K562 (cell line): ENCODE measurements at regions not wholly inside any gene's neighbourhood (a gene's known extent, or its start where the extent isn't known, plus 50 kb on each side); places are given as distances from the start of the nearest gene placed in this dataset.

Experiments
- BRD9 ChIP-seq: fragments of 450-650 bp; IDR thresholded peaks from 2 replicates; pipeline ENCODE4 v1.6.1; 2018; ENCODE audit warnings: low read depth; ENCODE audit not compliant: partially characterized antibody
- CBFA2T3 ChIP-seq: fragments of 450-650 bp; IDR thresholded peaks from 2 replicates; pipeline ENCODE4 v1.6.1; 2017
- CBX8 ChIP-seq: fragments of 200-600 bp; sonication (generic); IDR thresholded peaks from 2 replicates; pipeline ENCODE4 v1.6.1; 2012; ENCODE audit warnings: borderline replicate concordance, mixed run types, low read depth, mild to moderate bottlenecking, moderate library complexity, mixed read lengths, low read length, control low read depth, inconsistent platforms; ENCODE audit not compliant: poor library complexity, severe bottlenecking; ENCODE audit errors: extremely low read depth
- CREM ChIP-seq: IDR thresholded peaks from 2 replicates; pipeline ENCODE4 v1.6.1; 2014; ENCODE audit warnings: antibody characterized with exemption, low read depth
- ESRRB ChIP-seq: fragments of 250-450 bp; sonication (Bioruptor Pico); IDR thresholded peaks from 2 replicates; pipeline ENCODE4 v1.5.0; 2020; ENCODE audit warnings: mild to moderate bottlenecking, moderate library complexity, borderline replicate concordance
- ETS1 ChIP-seq: conservative IDR thresholded peaks from 2 replicates; pipeline ENCODE4 v1.6.1; 2011; ENCODE audit warnings: low read depth, mild to moderate bottlenecking, low read length; ENCODE audit not compliant: control insufficient read depth
- FOXJ3 ChIP-seq: sonication (generic); formaldehyde crosslinking; IDR thresholded peaks from 2 replicates; pipeline ENCODE4 v1.4.0; 2020; ENCODE audit warnings: mild to moderate bottlenecking, missing genetic modification reagents
- KDM4B ChIP-seq, 2 experiments: fragments of 450-650 bp in 1 of 2; sonication (generic) in 1 of 2; IDR thresholded peaks; 2 replicates each; pipeline ENCODE4 v1.6.1; 2016 to 2017; ENCODE audit warnings: borderline replicate concordance in 2 of 2, antibody characterized with exemption in 1 of 2, low read depth in 1 of 2, mild to moderate bottlenecking in 1 of 2
- NEUROD1 ChIP-seq: fragments of 150-350 bp; IDR thresholded peaks from 2 replicates; pipeline ENCODE4 v1.6.1; 2014; ENCODE audit warnings: borderline replicate concordance, low read length, low read depth; ENCODE audit not compliant: partially characterized antibody
- PHTF2 ChIP-seq: fragments of 250-450 bp; sonication (Bioruptor Pico); IDR thresholded peaks from 2 replicates; pipeline ENCODE4 v1.5.0; 2021; ENCODE audit warnings: mild to moderate bottlenecking
- RAD21 ChIP-seq, 2 experiments: fragments of 250-450 bp in 1 of 2; fragments of 450-650 bp in 1 of 2; sonication (Bioruptor Pico) in 1 of 2; formaldehyde crosslinking in 1 of 2; IDR thresholded peaks in 1 of 2; conservative IDR thresholded peaks in 1 of 2; 2 replicates each; pipeline versions ENCODE4 v1.4.0 to v1.8.0; 2020 to 2022; ENCODE audit warnings: mild to moderate bottlenecking in 2 of 2, moderate library complexity in 1 of 2
- SIN3B ChIP-seq: fragments of 450-650 bp; IDR thresholded peaks from 2 replicates; pipeline ENCODE4 v1.6.1; 2017; ENCODE audit warnings: low read depth, mild to moderate bottlenecking, moderate library complexity
- SMAD1 ChIP-seq: fragments of 150-350 bp; IDR thresholded peaks from 2 replicates; pipeline ENCODE4 v1.6.1; 2014; ENCODE audit warnings: low read length, low read depth; ENCODE audit not compliant: partially characterized antibody
- SRF ChIP-seq, 2 experiments: fragments of 250-450, 450-650 bp in 1 of 2; sonication (Bioruptor Pico) in 1 of 2; sonication (generic) in 1 of 2; formaldehyde crosslinking; IDR thresholded peaks; 2 replicates each; pipeline versions ENCODE4 v1.5.0 to v1.5.1; 2020 to 2022; ENCODE audit warnings: mild to moderate bottlenecking in 1 of 2, missing genetic modification reagents in 1 of 2
- SRSF3 ChIP-seq: fragments of 200-400 bp; formaldehyde crosslinking; IDR thresholded peaks from 2 replicates; pipeline ENCODE4 v1.6.1; 2016; ENCODE audit warnings: mild to moderate bottlenecking, low read length, moderate library complexity; ENCODE audit not compliant: insufficient read depth
- STAT5B ChIP-seq: fragments of 250-450 bp; sonication (Bioruptor Pico); IDR thresholded peaks from 2 replicates; pipeline ENCODE4 v1.8.0; 2021; ENCODE audit warnings: mild to moderate bottlenecking, inconsistent platforms
- TOE1 ChIP-seq, 2 experiments: fragments of 450-650 bp in 1 of 2; sonication (generic) in 1 of 2; formaldehyde crosslinking in 1 of 2; IDR thresholded peaks; 2 replicates each; pipeline versions ENCODE4 v1.7.1 to v1.8.0; 2016 to 2022; ENCODE audit warnings: borderline replicate concordance in 2 of 2, mild to moderate bottlenecking in 2 of 2, antibody characterized with exemption in 1 of 2, inconsistent platforms in 1 of 2, low read depth in 1 of 2, missing genetic modification reagents in 1 of 2, moderate library complexity in 1 of 2
- WHSC1 ChIP-seq: IDR thresholded peaks from one replicate; pipeline ENCODE4 v1.6.1; 2012; ENCODE audit warnings: low read length, control low read depth, inconsistent platforms
- ZNF347 ChIP-seq: fragments of 450-650 bp; formaldehyde crosslinking; IDR thresholded peaks from 2 replicates; pipeline ENCODE4 v1.4.0; 2020; ENCODE audit warnings: low read depth, mild to moderate bottlenecking, moderate library complexity
- ZNF780A ChIP-seq: fragments of 250-450 bp; sonication (Bioruptor Pico); IDR thresholded peaks from 2 replicates; pipeline ENCODE4 v1.5.0; 2021; ENCODE audit warnings: mild to moderate bottlenecking
- TF ChIP-seq, protein P1 (sequence below): fragments of 450-650 bp; formaldehyde crosslinking; IDR thresholded peaks from 2 replicates; pipeline ENCODE4 v1.4.0; 2022; ENCODE audit warnings: mild to moderate bottlenecking, moderate library complexity
- TF ChIP-seq, protein P2 (sequence below): fragments of 250-450 bp; sonication (Bioruptor Pico); IDR thresholded peaks from 2 replicates; pipeline ENCODE4 v1.5.0; 2022; ENCODE audit warnings: mild to moderate bottlenecking

GRCh38 chr16:85554889-85555718 lies 58.0 kb upstream of the GSE1 start (continued):
- peak; percentile 70 for TF ChIP-seq BRD9
- peak; percentile 72; the same call in 1 of the 2 replicates for TF ChIP-seq CREM
- no peak; the same call in 1 of the 2 replicates for TF ChIP-seq SRSF3
- no peak for TF ChIP-seq ZNF347 (CRISPR knock-in tag)
- no peak for TF ChIP-seq SIN3B
- TF ChIP-seq RAD21 (CRISPR knock-in tag; conservative IDR thresholded peaks at IDR 0.05 in 1 of 2, IDR thresholded peaks at IDR 0.05 in 1 of 2): 0 out of 4 replicates have a peak, but pooled peaks of 1 of the 2 experiments have one; percentile 10
- no peak for TF ChIP-seq CBX8
- TF ChIP-seq ETS1: peak; percentile 23; the same call in 1 of the 2 replicates
- no peak for TF ChIP-seq WHSC1
- TF ChIP-seq SRF (CRISPR knock-in tag; IDR thresholded peaks at IDR 0.05): no peak
- TF ChIP-seq STAT5B (CRISPR knock-in tag): no peak
- peak; percentile 75 for TF ChIP-seq SMAD1
- peak; percentile 90 for TF ChIP-seq NEUROD1
- TF ChIP-seq, protein P1, sequence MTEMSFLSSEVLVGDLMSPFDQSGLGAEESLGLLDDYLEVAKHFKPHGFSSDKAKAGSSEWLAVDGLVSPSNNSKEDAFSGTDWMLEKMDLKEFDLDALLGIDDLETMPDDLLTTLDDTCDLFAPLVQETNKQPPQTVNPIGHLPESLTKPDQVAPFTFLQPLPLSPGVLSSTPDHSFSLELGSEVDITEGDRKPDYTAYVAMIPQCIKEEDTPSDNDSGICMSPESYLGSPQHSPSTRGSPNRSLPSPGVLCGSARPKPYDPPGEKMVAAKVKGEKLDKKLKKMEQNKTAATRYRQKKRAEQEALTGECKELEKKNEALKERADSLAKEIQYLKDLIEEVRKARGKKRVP (CRISPR knock-in tag): peak; percentile 57; the same call in 1 of the 2 replicates
- peak in 1 of 2 experiments; percentile 87; a peak in 2 of 4 replicates for TF ChIP-seq KDM4B (IDR thresholded peaks at IDR 0.05; ENCODE audit: borderline replicate concordance in 2 of 2, low read depth in 1 of 2)
- peak; percentile 85 for TF ChIP-seq CBFA2T3
- peak; percentile 88 for TF ChIP-seq ZNF780A (CRISPR knock-in tag)
- peak; percentile 80 for TF ChIP-seq TOE1 (IDR thresholded peaks at IDR 0.05; ENCODE audit: borderline replicate concordance)
- TF ChIP-seq TOE1 (CRISPR knock-in tag; IDR thresholded peaks at IDR 0.05; ENCODE audit: borderline replicate concordance, low read depth): no peak
- TF ChIP-seq, protein P2, sequence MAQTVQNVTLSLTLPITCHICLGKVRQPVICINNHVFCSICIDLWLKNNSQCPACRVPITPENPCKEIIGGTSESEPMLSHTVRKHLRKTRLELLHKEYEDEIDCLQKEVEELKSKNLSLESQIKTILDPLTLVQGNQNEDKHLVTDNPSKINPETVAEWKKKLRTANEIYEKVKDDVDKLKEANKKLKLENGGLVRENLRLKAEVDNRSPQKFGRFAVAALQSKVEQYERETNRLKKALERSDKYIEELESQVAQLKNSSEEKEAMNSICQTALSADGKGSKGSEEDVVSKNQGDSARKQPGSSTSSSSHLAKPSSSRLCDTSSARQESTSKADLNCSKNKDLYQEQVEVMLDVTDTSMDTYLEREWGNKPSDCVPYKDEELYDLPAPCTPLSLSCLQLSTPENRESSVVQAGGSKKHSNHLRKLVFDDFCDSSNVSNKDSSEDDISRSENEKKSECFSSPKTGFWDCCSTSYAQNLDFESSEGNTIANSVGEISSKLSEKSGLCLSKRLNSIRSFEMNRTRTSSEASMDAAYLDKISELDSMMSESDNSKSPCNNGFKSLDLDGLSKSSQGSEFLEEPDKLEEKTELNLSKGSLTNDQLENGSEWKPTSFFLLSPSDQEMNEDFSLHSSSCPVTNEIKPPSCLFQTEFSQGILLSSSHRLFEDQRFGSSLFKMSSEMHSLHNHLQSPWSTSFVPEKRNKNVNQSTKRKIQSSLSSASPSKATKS (CRISPR knock-in tag): no peak
- peak; percentile 78; the same call in 1 of the 2 replicates for TF ChIP-seq PHTF2
- no peak for TF ChIP-seq ESRRB
- TF ChIP-seq FOXJ3: 0 out of 2 replicates have a peak, but pooled peaks have one; percentile 51
